Upper lobe of right lung (tissue), 1 donor: ENCODE measurements at regions not wholly inside any gene's neighbourhood (a gene's known extent, or its start where the extent isn't known, plus 50 kb on each side); places are given as distances from the start of the nearest gene placed in this dataset.

Source experiments
- ATAC-seq: fragments of 200-7000 bp; cut with Tn5 transposase; one replicate; pipeline ENCODE4 v1.9.1; 2020; ENCODE audit warnings: mild to moderate bottlenecking, moderate library complexity
- DNase-seq: peaks from one replicate; pipeline ENCODE4 v3.0.0-alpha.2; 2020
- H3K27ac ChIP-seq: fragments of 200-600 bp; one replicate; pipeline ENCODE4 v1.8.0; 2022
- H3K27me3 ChIP-seq: fragments of 200-600 bp; one replicate; pipeline ENCODE4 v1.8.0; 2022; ENCODE audit warnings: mild to moderate bottlenecking
- H3K36me3 ChIP-seq: fragments of 200-600 bp; one replicate; pipeline ENCODE4 v1.8.0; 2022
- H3K4me1 ChIP-seq: fragments of 200-600 bp; one replicate; pipeline ENCODE4 v1.8.0; 2022
- H3K4me3 ChIP-seq: fragments of 200-600 bp; one replicate; pipeline ENCODE4 v1.8.0; 2022; ENCODE audit warnings: mild to moderate bottlenecking
- H3K9me3 ChIP-seq: fragments of 200-600 bp; one replicate; pipeline ENCODE4 v1.8.0; 2022
- intact Hi-C: fragments of 100-400 bp; cut with DNase I; formaldehyde crosslinking; loops from one replicate; pipeline ENCODE4 v1.11.0; 2022
- TF ChIP-seq, protein P1 (sequence below): fragments of 200-600 bp; IDR thresholded peaks from one replicate; pipeline ENCODE4 v1.8.0; 2022; ENCODE audit warnings: antibody characterized with exemption
- donor health status: DM: no; HTN: yes; CAD: no; lungs with severe emphysema.

DNA sequence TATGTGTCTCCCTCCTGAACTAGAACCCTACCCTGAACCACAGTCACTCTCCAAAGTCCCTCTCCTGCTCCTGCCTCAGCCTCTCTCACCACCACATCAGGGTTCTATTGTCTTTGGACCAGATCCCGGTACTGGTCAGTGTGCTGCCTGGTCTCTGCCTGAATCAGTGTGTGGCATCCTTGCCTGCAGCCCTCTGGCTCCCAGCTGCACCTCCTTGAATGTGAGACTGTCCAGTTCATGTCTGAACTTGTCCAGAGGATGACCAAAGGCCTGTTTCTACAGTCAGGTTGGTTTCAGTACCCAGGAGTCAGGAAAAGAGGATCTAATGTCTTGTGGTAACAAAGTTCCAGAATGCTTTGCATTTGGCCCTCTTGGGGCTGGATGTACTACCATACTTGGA, 76.8 kb upstream of the RANBP3L start:
- H3K36me3 ChIP-seq: no peaks in the 10 kb centered on the region
- H3K4me1 ChIP-seq: peaks cover 12% of the 10 kb centered on the region
- no peaks in the 10 kb centered on the region for H3K9me3 ChIP-seq
- ATAC-seq (no peak), DNase-seq (no peak)
- TF ChIP-seq, protein P1, sequence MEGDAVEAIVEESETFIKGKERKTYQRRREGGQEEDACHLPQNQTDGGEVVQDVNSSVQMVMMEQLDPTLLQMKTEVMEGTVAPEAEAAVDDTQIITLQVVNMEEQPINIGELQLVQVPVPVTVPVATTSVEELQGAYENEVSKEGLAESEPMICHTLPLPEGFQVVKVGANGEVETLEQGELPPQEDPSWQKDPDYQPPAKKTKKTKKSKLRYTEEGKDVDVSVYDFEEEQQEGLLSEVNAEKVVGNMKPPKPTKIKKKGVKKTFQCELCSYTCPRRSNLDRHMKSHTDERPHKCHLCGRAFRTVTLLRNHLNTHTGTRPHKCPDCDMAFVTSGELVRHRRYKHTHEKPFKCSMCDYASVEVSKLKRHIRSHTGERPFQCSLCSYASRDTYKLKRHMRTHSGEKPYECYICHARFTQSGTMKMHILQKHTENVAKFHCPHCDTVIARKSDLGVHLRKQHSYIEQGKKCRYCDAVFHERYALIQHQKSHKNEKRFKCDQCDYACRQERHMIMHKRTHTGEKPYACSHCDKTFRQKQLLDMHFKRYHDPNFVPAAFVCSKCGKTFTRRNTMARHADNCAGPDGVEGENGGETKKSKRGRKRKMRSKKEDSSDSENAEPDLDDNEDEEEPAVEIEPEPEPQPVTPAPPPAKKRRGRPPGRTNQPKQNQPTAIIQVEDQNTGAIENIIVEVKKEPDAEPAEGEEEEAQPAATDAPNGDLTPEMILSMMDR: no peak
- H3K27me3 ChIP-seq: no peaks in the 10 kb centered on the region
- no peak overlapping the region for H3K4me3 ChIP-seq
- no peak overlapping the region for H3K27ac ChIP-seq
- intact Hi-C loops: no loop called here

DNA sequence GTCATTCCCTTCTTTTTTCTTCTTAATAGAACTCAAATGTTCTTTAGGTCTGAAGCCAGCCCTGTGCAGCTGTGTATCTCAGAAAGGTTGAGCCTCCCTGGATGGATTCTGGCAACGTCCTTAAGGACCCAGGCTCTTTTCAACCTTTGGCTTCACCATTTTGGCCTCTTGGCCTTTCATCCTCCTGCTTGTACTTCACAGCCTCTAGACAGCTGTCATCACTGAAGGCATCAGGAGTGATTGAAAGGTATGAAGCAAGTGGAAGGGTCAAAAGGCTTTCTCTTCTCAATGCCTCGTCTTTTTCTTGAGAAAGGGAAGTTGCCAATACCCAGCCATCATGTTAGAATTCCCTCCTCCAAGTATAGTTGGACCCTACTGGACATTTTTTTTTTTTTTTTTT, 81.2 kb upstream of the RANBP3L start:
- H3K36me3 ChIP-seq: no peaks in the 10 kb centered on the region
- H3K4me1 ChIP-seq: no peaks in the 10 kb centered on the region
- H3K9me3 ChIP-seq: no peaks in the 10 kb centered on the region
- ATAC-seq (no peak), DNase-seq (no peak)
- no peak overlapping the region for H3K4me3 ChIP-seq
- intact Hi-C loops: no loop called here
- H3K27me3 ChIP-seq: no peaks in the 10 kb centered on the region
- H3K27ac ChIP-seq: no peak overlapping the region
- TF ChIP-seq, protein P1: no peak

DNA sequence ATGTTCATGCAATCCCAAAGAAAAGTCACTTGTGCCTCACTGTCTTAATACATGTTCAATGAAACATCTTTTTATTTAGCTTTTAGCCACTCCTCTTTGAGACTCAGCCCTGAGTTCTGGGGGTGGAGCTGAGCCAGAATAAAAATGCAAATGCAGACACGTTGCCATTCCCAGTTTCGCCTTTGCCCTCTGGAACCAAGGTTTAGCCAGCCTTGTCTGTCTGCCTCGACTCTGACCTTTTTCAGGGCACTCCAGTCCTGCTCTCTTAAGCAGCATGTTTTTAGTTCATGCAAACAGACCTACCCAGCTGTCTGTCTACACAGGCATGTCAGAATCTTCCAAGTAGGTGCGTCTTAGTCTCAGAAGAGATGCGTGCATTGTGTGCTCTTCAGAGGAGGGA, 82.2 kb upstream of the RANBP3L start:
- no peak overlapping the region for H3K27ac ChIP-seq
- H3K4me3 ChIP-seq: no peak overlapping the region
- ATAC-seq (no peak), DNase-seq (no peak)
- H3K27me3 ChIP-seq: no peaks in the 10 kb centered on the region
- H3K9me3 ChIP-seq: no peaks in the 10 kb centered on the region
- intact Hi-C loops: no loop called here
- no peaks in the 10 kb centered on the region for H3K36me3 ChIP-seq
- TF ChIP-seq, protein P1: no peak
- H3K4me1 ChIP-seq: peaks cover 4% of the 10 kb centered on the region

DNA sequence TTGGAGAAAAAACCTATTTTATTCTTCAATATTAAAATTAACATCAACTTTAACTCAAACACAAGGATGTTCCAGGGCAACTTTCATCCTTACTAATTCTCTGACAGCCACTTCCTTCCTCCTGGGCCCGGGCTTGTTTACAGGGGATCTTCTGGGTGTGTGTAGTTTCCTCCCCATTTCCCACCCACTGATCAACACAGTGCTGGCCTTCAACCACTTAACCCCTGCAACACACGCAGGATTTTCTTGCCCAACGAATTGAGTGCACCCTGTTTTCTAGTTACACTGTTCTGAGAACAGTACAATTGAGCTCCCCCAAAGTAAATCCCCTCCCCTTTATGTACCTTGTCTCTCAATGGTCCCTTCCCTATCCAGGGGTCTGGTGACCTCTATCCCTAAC, 83.1 kb upstream of the RANBP3L start:
- DNase-seq (no peak), ATAC-seq (no peak)
- TF ChIP-seq, protein P1: no peak
- no peaks in the 10 kb centered on the region for H3K36me3 ChIP-seq
- no peak overlapping the region for H3K4me3 ChIP-seq
- no peaks in the 10 kb centered on the region for H3K9me3 ChIP-seq
- intact Hi-C loops: no loop called here
- no peak overlapping the region for H3K27ac ChIP-seq
- H3K27me3 ChIP-seq: no peaks in the 10 kb centered on the region
- H3K4me1 ChIP-seq: peaks cover 6% of the 10 kb centered on the region

DNA sequence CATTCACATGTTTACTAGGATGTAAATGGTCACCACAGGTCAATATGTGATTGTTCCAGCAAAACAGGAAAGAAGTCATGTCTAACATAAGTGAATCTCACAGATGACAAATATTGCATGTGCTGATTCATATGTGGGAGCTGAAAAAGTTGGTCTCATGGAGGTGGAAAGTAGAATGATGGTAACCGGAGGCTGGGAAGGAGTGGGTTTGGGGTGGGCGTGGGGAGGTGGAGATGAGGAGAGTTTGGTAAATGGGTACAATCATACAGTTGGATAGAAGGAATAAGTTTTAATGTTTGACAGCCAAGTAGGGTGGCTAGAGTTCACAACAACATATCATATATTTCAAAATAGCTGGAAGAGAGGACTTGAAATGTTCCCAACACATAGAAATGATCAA, 83.8 kb upstream of the RANBP3L start:
- TF ChIP-seq, protein P1: no peak
- no peak for ATAC-seq

DNA sequence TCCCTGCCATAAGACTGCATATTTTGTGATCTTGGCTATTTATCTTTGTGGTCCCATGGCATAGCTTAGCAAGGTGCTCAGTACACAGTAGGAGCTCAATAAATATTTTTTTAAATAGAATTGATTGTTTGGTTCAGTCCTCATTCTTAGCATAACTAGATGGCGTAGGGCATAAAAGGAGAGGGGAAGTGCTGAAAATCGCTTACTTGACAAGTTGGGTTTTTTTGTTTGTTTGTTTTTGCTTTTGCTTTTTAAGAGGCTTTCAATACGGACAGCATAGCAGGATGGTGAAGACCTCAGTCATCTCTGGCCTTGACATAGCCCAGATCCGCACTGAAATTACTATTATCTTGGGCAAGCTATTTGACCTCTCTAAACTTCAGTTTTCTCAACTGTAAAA, 86.6 kb upstream of the RANBP3L start:
- H3K4me3 ChIP-seq: no peak overlapping the region
- intact Hi-C loops: no loop called here
- no peaks in the 10 kb centered on the region for H3K9me3 ChIP-seq
- H3K4me1 ChIP-seq: peaks cover 6% of the 10 kb centered on the region
- no peaks in the 10 kb centered on the region for H3K27me3 ChIP-seq
- H3K36me3 ChIP-seq: no peaks in the 10 kb centered on the region
- DNase-seq (no peak), ATAC-seq (no peak)
- H3K27ac ChIP-seq: no peak overlapping the region
- TF ChIP-seq, protein P1: no peak

More for the DNA sequence above, 83.8 kb upstream of the RANBP3L start:
- no peaks in the 10 kb centered on the region for H3K9me3 ChIP-seq
- no peak overlapping the region for H3K4me3 ChIP-seq
- no peaks in the 10 kb centered on the region for H3K27me3 ChIP-seq
- H3K4me1 ChIP-seq: peaks cover 6% of the 10 kb centered on the region
- no peak overlapping the region for H3K27ac ChIP-seq
- no peaks in the 10 kb centered on the region for H3K36me3 ChIP-seq
- DNase-seq: no peak
- intact Hi-C loops: no loop called here
